GDM1 (cell line): ENCODE measurements at regions not wholly inside any gene's neighbourhood (a gene's known extent, or its start where the extent isn't known, plus 50 kb on each side); places are given as distances from the start of the nearest gene placed in this dataset.

Experiments used
- DNase-seq: peaks from one replicate; lab custom pipeline; 2025; lab: John Stamatoyannopoulos, UW

DNA sequence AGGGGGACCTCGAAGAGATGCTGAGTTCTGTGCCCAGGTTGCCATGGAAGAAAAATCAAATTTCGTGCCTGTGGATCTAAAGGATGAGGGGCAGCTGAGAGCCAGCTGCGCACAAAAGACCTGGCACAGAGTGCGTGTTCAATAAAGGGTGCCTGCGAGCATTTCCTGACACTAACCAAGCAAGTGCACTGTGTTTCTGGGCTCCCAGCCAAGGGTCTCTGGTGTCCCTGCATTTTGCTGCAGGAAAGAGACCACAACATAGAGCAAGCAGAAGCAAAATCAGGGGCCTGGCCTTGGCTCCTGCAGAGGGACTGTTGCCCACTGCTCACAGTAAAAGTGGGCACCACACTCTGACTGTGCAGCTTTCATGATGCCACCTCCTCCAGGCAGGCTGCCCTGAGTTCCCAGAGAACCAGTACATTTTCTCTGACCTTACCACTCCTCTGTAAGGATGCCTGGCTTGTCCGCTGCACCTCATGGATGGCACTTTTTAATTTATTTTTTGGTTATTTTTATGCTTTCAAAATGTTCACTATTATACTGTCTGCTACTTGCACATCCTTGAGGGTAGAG lies 70.8 kb upstream of the GPR12 start:
- DNase-seq: no peak

DNA sequence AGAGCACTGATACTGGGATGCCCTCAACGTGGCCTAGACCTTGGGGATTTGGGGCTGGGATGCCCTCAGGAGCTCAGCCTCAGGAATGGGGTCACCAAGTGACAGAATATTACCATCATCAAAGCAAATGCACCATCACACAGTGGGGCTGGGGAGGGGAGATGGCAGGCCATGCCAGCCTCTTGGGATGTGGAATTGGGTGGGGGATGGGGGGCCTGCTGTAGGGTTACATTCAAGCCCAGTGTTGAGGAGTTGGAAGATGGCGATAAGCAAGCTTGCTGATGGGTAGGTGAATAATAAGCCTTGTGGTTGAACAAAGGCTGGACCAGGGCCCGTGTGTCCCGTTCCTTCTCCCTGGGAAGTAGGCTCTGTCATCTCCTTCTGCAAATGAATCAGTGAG lies 69.1 kb upstream of the GPR12 start:
- DNase-seq: no peak

DNA sequence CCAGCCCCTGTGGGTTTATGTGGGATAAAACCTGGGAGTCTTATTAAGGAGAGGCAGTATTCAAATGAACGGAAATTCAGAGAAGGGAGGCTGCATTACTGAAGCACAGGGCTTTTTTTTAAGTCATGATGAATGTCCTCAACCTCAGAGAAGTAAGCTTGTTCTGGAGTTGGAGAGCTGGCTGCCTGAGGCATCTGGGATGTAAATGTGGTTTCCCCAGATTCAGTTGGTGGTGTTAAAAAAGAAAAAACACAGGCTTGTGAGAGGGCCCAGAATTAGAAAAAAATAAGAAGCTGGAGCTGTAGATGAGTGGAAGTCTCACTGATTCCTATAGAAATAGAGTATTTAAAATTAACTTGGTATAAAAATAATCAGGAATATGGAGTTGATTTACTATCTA lies 64.0 kb upstream of the GPR12 start:
- DNase-seq: no peak

DNA sequence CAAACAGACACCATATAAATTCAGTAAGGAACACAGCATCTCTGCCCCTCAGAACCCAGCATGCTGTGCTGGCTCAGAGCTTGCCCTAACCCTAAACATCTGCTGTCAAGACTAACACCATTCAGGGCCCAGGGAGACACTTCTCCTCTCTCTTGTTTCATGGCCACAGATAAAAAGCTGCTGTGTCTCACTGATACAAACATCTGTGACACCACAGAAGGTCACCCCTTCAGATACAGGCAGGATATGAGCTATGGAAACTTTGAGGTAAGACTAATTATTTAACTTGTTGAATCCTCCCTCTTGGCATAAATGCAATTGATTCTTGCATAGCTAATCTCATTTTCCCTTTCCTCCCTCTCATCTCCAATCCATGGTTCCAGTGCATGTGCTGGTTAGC lies 61.6 kb upstream of the GPR12 start:
- DNase-seq: no peak

DNA sequence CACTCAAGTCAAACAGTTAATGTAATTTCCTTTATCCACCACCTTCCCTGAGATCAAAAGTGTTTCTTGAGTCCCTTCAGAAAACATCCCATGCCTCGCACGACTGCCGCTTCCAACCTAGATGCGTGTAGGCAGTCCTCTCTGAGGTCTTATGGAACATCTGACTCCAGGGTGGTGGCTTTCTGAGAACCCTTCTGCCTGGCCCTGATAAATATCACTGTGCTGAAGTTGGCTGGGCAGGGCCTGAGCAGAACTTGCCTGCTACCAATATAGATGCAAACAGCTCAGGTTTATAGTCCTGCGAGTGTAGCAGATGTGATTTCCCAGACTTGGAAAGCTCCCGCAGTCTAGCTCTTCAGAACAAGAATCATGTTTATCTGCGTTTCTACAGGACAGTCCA lies 61.1 kb upstream of the GPR12 start:
- no peak for DNase-seq

DNA sequence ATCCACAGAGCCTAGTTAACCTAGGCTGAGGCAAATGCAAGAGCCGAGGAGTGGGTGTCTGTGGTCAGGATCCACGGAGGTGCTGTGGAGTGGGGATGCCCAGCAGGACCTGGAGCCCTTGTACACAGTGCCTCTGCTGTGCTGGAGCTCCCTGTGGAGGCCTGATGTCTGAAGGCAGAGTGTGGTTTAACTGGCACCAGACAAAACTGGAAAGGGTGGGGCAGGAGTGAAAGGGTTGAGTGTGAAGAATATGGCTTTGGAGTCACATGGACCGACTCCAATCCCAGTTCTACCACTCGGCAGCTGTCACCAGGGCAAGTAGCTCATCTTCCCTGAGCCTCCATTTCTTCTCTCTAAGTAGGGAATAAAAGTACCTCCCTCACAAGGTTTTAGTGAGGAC lies 60.3 kb upstream of the GPR12 start:
- no peak for DNase-seq

DNA sequence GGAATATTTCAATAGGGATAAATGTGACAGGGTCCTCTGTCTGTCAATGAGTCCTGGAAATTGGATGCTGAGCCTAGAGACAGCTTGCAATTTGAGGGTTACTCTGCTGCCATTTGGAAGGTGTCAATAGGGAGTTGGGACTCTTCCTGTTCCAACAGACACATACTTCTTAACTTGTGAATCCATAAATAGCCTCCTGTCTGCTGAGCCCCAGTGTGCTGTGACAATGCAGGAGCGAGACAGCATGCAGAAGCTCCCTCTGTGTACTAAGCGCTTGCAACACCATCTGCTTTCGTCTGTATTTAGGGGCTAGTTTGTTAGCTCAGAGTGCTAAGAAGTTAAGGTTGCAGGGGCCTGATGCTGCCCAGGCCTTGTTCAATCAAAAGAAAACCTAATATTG lies 58.5 kb upstream of the GPR12 start:
- DNase-seq: no peak

DNA sequence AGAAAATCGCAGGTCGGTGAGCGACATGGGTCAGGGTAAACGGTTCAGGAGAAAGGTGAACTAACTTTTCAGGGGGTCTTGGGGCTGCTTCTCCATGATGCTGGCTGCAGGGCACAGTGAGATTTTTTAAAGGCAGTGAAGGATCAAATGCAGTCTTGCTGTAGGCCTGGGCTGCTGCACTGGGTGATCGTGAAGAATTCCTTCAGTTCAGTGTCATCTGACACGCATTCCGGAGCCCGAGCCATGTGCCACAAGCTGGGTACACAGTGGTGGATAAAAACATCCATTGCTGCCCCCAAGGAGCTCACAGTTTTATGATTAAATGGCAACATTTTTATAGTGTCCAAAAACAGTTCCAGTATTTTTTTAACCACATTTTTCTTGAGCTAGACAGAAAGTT lies 56.3 kb upstream of the GPR12 start:
- no peak for DNase-seq

DNA sequence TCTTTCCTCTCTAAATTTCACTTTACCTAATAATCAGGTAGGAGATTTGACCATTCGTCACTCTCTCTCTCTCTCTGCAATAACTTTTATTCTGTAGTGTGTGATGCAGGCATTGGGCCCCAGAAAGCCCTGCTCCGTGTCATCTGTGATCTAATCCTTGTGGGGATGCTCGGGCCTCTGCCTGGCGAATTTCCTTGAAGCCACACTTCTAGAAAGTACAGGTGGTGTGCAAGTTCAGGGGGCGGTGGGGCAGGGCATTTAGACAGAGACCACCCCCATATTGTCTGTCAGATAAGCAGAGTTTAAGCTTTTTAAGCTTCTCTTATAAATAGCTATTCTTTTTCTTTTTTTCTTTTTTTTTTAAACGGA lies 53.4 kb upstream of the GPR12 start:
- no peak for DNase-seq

DNA sequence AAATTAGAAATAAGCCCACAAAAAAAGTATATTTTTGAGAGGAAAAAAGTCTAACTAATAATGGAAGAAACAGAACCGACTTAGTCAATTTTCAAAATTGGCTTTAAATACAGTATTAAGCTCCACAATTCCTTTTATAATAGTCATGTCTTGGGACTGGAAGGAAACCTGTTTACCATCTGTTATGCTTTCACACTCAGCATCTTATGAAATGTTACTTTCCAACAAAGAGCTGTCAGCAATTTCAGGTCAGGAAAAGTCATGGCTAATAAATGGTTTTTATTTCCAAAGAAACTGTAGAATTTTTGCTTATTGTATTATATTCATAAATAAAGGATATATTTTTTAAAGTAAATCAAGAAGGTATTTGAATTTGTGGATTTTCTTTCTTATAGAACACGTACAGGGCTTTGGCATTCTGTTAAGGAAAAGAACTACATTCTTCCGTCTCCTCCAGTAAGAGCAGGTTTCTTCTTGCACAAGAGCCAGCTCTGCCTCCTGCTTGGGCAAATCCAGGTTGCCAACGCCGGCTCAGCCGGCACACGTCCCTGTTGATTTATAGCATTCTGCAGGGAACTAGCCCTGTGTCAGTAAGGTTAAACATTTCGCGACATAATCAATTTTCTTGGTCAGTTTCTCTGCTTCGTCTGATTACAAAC lies 52.9 kb upstream of the GPR12 start:
- DNase-seq: no peak

DNA sequence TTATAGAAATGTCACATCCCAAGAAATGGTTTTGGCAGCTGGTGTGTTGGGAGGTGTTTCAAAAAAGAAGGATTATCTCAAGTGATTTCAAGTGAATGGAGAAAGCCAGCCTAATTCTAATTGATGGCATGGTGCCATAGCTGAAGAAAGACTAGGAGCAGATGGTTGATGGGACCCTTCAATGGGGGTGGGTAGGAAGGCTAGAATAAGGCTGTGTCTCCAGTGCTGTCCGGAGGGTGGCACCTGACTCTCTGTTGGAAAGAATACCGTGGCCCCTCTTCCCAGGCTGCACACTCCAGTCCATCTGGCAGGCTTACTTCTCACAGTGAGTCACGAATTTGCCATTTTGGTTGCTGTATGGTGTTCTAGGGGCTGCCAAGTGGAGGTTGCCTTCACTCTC lies 51.0 kb upstream of the GPR12 start:
- no peak for DNase-seq
